HEK293 (cell line): ENCODE measurements at regions not wholly inside any gene's neighbourhood (a gene's known extent, or its start where the extent isn't known, plus 50 kb on each side); places are given as distances from the start of the nearest gene placed in this dataset.

Source experiments
- CTCF ChIA-PET: fragments of 350-600 bp; formaldehyde crosslinking; extraction: SDS; loops from one replicate; lab custom pipeline; 2021; ENCODE audit warnings: antibody characterized with exemption; lab: Yijun Ruan, JAX
- POLR2A ChIA-PET: fragments of 300-600 bp; formaldehyde crosslinking; extraction: SDS; loops from one replicate; lab custom pipeline; 2020; ENCODE audit warnings: antibody characterized with exemption, inconsistent platforms; lab: Yijun Ruan, JAX
- H3K27ac ChIP-seq: fragments of 200-500 bp; sonication (Bioruptor generic); 2 replicates; pipeline ENCODE4 v1.5.1; 2014; ENCODE audit warnings: low read depth, low read length, control low read depth, inconsistent platforms; ENCODE audit errors: extremely low read depth
- H3K36me3 ChIP-seq, 2 experiments: fragments of 200-500 bp in 1 of 2; sonication (Bioruptor generic) in 1 of 2; 1 replicate in 1 of 2; 2 replicates in 1 of 2; pipeline ENCODE4 v1.5.1; 2014 to 2017; ENCODE audit warnings: inconsistent platforms in 2 of 2, low read length in 2 of 2; ENCODE audit not compliant: control insufficient read depth in 2 of 2, insufficient read depth in 1 of 2
- H3K4me1 ChIP-seq: fragments of 200-500 bp; sonication (Bioruptor generic); 2 replicates; pipeline ENCODE4 v1.5.1; 2014; ENCODE audit warnings: mild to moderate bottlenecking, low read length, inconsistent platforms; ENCODE audit not compliant: control insufficient read depth, insufficient read depth
- H3K4me3 ChIP-seq: 2 replicates; pipeline ENCODE4 v1.5.1; 2011; ENCODE audit warnings: low read depth, mild to moderate bottlenecking, control low read depth, low read length, moderate library complexity
- H3K9me3 ChIP-seq: fragments of 200-500 bp; sonication (Bioruptor generic); 2 replicates; pipeline ENCODE4 v1.5.1; 2014; ENCODE audit warnings: low read depth, low read length, inconsistent platforms; ENCODE audit not compliant: control insufficient read depth, insufficient read depth
- GFI1B ChIP-seq: fragments of 450-650 bp; formaldehyde crosslinking; IDR thresholded peaks from 2 replicates; pipeline ENCODE4 v1.5.1; 2016; ENCODE audit warnings: missing biosample characterization, missing genetic modification characterization
- GLIS2 ChIP-seq: fragments of 450-650 bp; formaldehyde crosslinking; IDR thresholded peaks from 2 replicates; pipeline ENCODE4 v1.5.1; 2016; ENCODE audit warnings: missing biosample characterization, missing genetic modification characterization
- KLF7 ChIP-seq: fragments of 450-650 bp; formaldehyde crosslinking; IDR thresholded peaks from 2 replicates; pipeline ENCODE4 v1.5.1; 2016; ENCODE audit warnings: missing biosample characterization, missing genetic modification characterization, borderline replicate concordance
- KLF8 ChIP-seq: fragments of 450-650 bp; formaldehyde crosslinking; IDR thresholded peaks from 2 replicates; pipeline ENCODE4 v1.5.1; 2016; ENCODE audit warnings: missing biosample characterization, missing genetic modification characterization
- KLF9 ChIP-seq: fragments of 450-650 bp; formaldehyde crosslinking; IDR thresholded peaks from 2 replicates; pipeline ENCODE4 v1.5.1; 2016; ENCODE audit warnings: missing biosample characterization, missing genetic modification characterization, low read depth
- RBAK ChIP-seq: fragments of 450-650 bp; formaldehyde crosslinking; IDR thresholded peaks from 2 replicates; pipeline ENCODE4 v1.5.1; 2016; ENCODE audit warnings: missing biosample characterization, missing genetic modification characterization
- TCF7L2 ChIP-seq: IDR thresholded peaks from 2 replicates; pipeline ENCODE4 v1.6.1; 2011; ENCODE audit warnings: low read depth, mild to moderate bottlenecking, inconsistent platforms, low read length, moderate library complexity, borderline replicate concordance
- ZBTB21 ChIP-seq: fragments of 450-650 bp; formaldehyde crosslinking; IDR thresholded peaks from 2 replicates; pipeline ENCODE4 v1.5.1; 2017; ENCODE audit warnings: missing biosample characterization, missing genetic modification characterization
- ZIC2 ChIP-seq: fragments of 450-650 bp; formaldehyde crosslinking; IDR thresholded peaks from 2 replicates; pipeline ENCODE4 v1.5.1; 2016; ENCODE audit warnings: missing biosample characterization, missing genetic modification characterization
- ZNF114 ChIP-seq: fragments of 450-650 bp; formaldehyde crosslinking; IDR thresholded peaks from 2 replicates; pipeline ENCODE4 v1.5.0; 2017; ENCODE audit warnings: missing biosample characterization, missing genetic modification characterization
- ZNF266 ChIP-seq: fragments of 450-650 bp; formaldehyde crosslinking; IDR thresholded peaks from 2 replicates; pipeline ENCODE4 v1.5.1; 2016; ENCODE audit warnings: missing biosample characterization, missing genetic modification characterization, low read depth
- ZNF274 ChIP-seq, 2 experiments: fragments of 200-500 bp in 1 of 2; fragments of 450-650 bp in 1 of 2; sonication (Bioruptor generic) in 1 of 2; formaldehyde crosslinking in 1 of 2; IDR thresholded peaks; 2 replicates each; pipeline versions ENCODE4 v1.5.1 to v1.6.1; 2014 to 2016; ENCODE audit warnings: borderline replicate concordance in 1 of 2, inconsistent platforms in 1 of 2, low read length in 1 of 2, missing biosample characterization in 1 of 2, missing genetic modification characterization in 1 of 2
- ZNF335 ChIP-seq: fragments of 450-650 bp; formaldehyde crosslinking; conservative IDR thresholded peaks from 2 replicates; pipeline ENCODE4 v1.5.1; 2016; ENCODE audit warnings: missing biosample characterization, missing genetic modification characterization
- ZNF549 ChIP-seq: fragments of 450-650 bp; IDR thresholded peaks from 2 replicates; pipeline ENCODE4 v1.5.1; 2018; ENCODE audit warnings: missing biosample characterization, missing genetic modification characterization, mild to moderate bottlenecking, inconsistent platforms, moderate library complexity
- ZNF777 ChIP-seq: fragments of 450-650 bp; formaldehyde crosslinking; IDR thresholded peaks from 2 replicates; pipeline ENCODE4 v1.5.1; 2017; ENCODE audit warnings: missing biosample characterization, missing genetic modification characterization, borderline replicate concordance
- ZNF785 ChIP-seq: fragments of 450-650 bp; formaldehyde crosslinking; IDR thresholded peaks from 2 replicates; pipeline ENCODE4 v1.5.1; 2016; ENCODE audit warnings: missing biosample characterization, missing genetic modification characterization
- ZNF843 ChIP-seq: fragments of 450-650 bp; formaldehyde crosslinking; IDR thresholded peaks from 2 replicates; pipeline ENCODE4 v1.5.1; 2016; ENCODE audit warnings: missing biosample characterization, missing genetic modification characterization
- ZXDB ChIP-seq: fragments of 450-650 bp; formaldehyde crosslinking; IDR thresholded peaks from 2 replicates; pipeline ENCODE4 v1.5.1; 2016; ENCODE audit warnings: missing biosample characterization, missing genetic modification characterization
- TF ChIP-seq, protein P1 (sequence below): fragments of 450-650 bp; formaldehyde crosslinking; IDR thresholded peaks from 2 replicates; pipeline ENCODE4 v1.5.1; 2016; ENCODE audit warnings: missing biosample characterization, missing genetic modification characterization
- TF ChIP-seq, protein P2 (sequence below): fragments of 450-650 bp; formaldehyde crosslinking; IDR thresholded peaks from 2 replicates; pipeline ENCODE4 v1.5.1; 2016; ENCODE audit warnings: missing biosample characterization, missing genetic modification characterization
- TF ChIP-seq, protein P3 (sequence below): fragments of 450-650 bp; formaldehyde crosslinking; IDR thresholded peaks from 2 replicates; pipeline ENCODE4 v1.5.1; 2017; ENCODE audit warnings: missing biosample characterization, missing genetic modification characterization
- TF ChIP-seq, protein P4 (sequence below): fragments of 450-650 bp; formaldehyde crosslinking; IDR thresholded peaks from 2 replicates; pipeline ENCODE4 v1.5.1; 2016; ENCODE audit warnings: missing biosample characterization, missing genetic modification characterization
- TF ChIP-seq, protein P5 (sequence below): fragments of 450-650 bp; formaldehyde crosslinking; IDR thresholded peaks from 2 replicates; pipeline ENCODE4 v1.5.1; 2016; ENCODE audit warnings: missing biosample characterization, missing genetic modification characterization
- TF ChIP-seq, protein P6 (sequence below): sonication (generic); formaldehyde crosslinking; IDR thresholded peaks from 2 replicates; pipeline ENCODE4 v1.8.1; 2022; ENCODE audit warnings: mild to moderate bottlenecking, moderate library complexity, missing genetic modification reagents

DNA sequence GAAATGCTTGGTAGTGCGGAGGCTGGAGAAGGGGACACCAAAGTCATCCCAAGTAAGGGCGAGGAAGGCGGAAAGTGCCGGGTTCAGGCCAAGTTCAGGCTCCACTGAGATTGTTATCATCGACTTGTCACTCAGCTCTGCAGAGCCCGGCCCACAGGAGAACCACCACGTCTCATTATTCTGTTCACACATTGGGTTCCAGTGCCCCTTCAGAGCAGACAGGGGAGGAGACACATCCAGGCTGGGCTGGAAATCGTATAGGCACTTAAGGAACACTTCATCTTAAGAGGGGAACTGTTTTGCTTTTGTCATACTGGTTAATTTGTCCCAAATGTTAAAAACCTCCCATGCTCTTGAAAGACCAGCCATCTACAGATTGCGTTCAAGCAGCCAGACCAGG is 118.3 kb upstream of the ADAMTS18 start:
- Histone ChIP-seq H3K36me3 (no peaks in the 10 kb centered on the region), H3K4me3 (no peak overlapping the region), H3K27ac (no peak overlapping the region), H3K9me3 (no peaks in the 10 kb centered on the region), H3K4me1 (no peaks in the 10 kb centered on the region)
- TF ChIP-seq ZBTB21 (tag by site-specific recombination) (no peak), GLIS2 (tag by site-specific recombination) (no peak), ZNF843 (tag by site-specific recombination) (no peak), TCF7L2 (no peak), KLF7 (tag by site-specific recombination) (no peak), ZXDB (tag by site-specific recombination) (no peak), ZNF777 (no peak), ZNF114 (tag by site-specific recombination) (no peak), ZNF274 (IDR thresholded peaks at IDR 0.05; ENCODE audit: low read length) (no peak), ZNF274 (tag by site-specific recombination; IDR thresholded peaks at IDR 0.05; ENCODE audit: borderline replicate concordance) (no peak), ZIC2 (tag by site-specific recombination) (no peak), KLF9 (tag by site-specific recombination) (no peak), ZNF266 (tag by site-specific recombination) (no peak), RBAK (tag by site-specific recombination) (no peak), ZNF785 (tag by site-specific recombination) (no peak), GFI1B (no peak)
- TF ChIP-seq, protein P1, sequence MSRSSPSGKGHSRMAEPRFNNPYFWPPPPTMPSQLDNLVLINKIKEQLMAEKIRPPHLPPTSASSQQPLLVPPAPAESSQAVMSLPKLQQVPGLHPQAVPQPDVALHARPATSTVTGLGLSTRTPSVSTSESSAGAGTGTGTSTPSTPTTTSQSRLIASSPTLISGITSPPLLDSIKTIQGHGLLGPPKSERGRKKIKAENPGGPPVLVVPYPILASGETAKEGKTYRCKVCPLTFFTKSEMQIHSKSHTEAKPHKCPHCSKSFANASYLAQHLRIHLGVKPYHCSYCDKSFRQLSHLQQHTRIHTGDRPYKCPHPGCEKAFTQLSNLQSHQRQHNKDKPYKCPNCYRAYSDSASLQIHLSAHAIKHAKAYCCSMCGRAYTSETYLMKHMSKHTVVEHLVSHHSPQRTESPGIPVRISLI (tag by site-specific recombination): no peak
- TF ChIP-seq, protein P2, sequence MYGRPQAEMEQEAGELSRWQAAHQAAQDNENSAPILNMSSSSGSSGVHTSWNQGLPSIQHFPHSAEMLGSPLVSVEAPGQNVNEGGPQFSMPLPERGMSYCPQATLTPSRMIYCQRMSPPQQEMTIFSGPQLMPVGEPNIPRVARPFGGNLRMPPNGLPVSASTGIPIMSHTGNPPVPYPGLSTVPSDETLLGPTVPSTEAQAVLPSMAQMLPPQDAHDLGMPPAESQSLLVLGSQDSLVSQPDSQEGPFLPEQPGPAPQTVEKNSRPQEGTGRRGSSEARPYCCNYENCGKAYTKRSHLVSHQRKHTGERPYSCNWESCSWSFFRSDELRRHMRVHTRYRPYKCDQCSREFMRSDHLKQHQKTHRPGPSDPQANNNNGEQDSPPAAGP (tag by site-specific recombination): no peak
- TF ChIP-seq, protein P3, sequence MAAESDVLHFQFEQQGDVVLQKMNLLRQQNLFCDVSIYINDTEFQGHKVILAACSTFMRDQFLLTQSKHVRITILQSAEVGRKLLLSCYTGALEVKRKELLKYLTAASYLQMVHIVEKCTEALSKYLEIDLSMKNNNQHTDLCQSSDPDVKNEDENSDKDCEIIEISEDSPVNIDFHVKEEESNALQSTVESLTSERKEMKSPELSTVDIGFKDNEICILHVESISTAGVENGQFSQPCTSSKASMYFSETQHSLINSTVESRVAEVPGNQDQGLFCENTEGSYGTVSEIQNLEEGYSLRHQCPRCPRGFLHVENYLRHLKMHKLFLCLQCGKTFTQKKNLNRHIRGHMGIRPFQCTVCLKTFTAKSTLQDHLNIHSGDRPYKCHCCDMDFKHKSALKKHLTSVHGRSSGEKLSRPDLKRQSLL (tag by site-specific recombination): no peak
- TF ChIP-seq, protein P4, sequence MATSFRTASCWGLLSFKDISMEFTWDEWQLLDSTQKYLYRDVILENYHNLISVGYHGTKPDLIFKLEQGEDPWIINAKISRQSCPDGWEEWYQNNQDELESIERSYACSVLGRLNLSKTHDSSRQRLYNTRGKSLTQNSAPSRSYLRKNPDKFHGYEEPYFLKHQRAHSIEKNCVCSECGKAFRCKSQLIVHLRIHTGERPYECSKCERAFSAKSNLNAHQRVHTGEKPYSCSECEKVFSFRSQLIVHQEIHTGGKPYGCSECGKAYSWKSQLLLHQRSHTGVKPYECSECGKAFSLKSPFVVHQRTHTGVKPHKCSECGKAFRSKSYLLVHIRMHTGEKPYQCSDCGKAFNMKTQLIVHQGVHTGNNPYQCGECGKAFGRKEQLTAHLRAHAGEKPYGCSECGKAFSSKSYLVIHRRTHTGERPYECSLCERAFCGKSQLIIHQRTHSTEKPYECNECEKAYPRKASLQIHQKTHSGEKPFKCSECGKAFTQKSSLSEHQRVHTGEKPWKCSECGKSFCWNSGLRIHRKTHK (tag by site-specific recombination): no peak
- ChIA-PET POLR2A (no interaction called here), CTCF (interaction anchor here (0.9 kb wide), 1 partner anchor 32 kb away, joined by 3 read pairs; no protein-coding TSS in a partner anchor)

DNA sequence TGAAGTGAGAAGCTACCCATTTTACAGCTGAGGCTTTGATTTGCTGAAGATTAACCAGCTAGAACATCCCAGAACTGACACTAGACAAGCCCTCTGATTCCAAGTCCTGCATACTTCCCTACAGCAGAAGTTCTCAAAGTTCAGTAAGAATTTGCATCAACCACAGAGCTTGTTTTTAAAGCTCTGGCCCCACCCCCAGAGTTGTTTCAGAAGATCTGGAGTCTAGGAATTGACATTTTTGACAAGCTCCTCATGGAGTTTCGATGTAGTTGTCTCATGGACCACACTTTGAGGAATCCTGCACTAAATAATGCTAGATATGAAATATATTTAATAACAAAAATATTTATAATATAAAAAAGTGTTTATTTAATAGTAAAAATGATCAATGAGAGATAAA is 120.3 kb upstream of the ADAMTS18 start:
- TF ChIP-seq ZNF549 (tag by site-specific recombination): no peak
- TF ChIP-seq, protein P5, sequence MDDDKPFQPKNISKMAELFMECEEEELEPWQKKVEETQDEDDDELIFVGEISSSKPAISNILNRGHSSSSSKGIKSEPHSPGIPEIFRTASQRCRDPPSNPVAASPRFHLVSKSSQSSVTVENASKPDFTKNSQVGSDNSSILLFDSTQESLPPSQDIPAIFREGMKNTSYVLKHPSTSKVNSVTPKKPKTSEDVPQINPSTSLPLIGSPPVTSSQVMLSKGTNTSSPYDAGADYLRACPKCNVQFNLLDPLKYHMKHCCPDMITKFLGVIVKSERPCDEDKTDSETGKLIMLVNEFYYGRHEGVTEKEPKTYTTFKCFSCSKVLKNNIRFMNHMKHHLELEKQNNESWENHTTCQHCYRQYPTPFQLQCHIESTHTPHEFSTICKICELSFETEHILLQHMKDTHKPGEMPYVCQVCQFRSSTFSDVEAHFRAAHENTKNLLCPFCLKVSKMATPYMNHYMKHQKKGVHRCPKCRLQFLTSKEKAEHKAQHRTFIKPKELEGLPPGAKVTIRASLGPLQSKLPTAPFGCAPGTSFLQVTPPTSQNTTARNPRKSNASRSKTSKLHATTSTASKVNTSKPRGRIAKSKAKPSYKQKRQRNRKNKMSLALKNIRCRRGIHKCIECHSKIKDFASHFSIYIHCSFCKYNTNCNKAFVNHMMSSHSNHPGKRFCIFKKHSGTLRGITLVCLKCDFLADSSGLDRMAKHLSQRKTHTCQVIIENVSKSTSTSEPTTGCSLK (tag by site-specific recombination): no peak
- TF ChIP-seq ZNF335 (tag by site-specific recombination): no peak
- no peak for TF ChIP-seq KLF8
- no peak for TF ChIP-seq ZNF777
- TF ChIP-seq ZBTB21 (tag by site-specific recombination): no peak
- TF ChIP-seq, protein P6, sequence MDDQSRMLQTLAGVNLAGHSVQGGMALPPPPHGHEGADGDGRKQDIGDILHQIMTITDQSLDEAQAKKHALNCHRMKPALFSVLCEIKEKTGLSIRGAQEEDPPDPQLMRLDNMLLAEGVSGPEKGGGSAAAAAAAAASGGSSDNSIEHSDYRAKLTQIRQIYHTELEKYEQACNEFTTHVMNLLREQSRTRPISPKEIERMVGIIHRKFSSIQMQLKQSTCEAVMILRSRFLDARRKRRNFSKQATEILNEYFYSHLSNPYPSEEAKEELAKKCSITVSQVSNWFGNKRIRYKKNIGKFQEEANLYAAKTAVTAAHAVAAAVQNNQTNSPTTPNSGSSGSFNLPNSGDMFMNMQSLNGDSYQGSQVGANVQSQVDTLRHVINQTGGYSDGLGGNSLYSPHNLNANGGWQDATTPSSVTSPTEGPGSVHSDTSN: no peak
- no peak for TF ChIP-seq ZNF274 (IDR thresholded peaks at IDR 0.05; ENCODE audit: low read length)
- TF ChIP-seq ZNF274 (tag by site-specific recombination; IDR thresholded peaks at IDR 0.05; ENCODE audit: borderline replicate concordance): no peak
- ChIA-PET POLR2A (no interaction called here), CTCF (interaction anchor here (0.6 to 1.7 kb wide), 2 partner anchors 29 to 92 kb away, joined by 5 to 6 read pairs; no protein-coding TSS in a partner anchor)
- Histone ChIP-seq H3K36me3 (no peaks in the 10 kb centered on the region), H3K27ac (no peak overlapping the region), H3K4me3 (no peak overlapping the region), H3K4me1 (no peaks in the 10 kb centered on the region), H3K9me3 (no peaks in the 10 kb centered on the region)
